NB4 (cell line): ENCODE measurements at regions not wholly inside any gene's neighbourhood (a gene's known extent, or its start where the extent isn't known, plus 50 kb on each side); places are given as distances from the start of the nearest gene placed in this dataset.

Source experiments
- POLR2A ChIP-seq: IDR thresholded peaks from 2 replicates; pipeline ENCODE4 v1.6.1; 2011; ENCODE audit warnings: mild to moderate bottlenecking; ENCODE audit not compliant: insufficient read length; ENCODE audit errors: extremely low read depth
- TF ChIP-seq, protein P1 (sequence below): IDR thresholded peaks from one replicate; pipeline ENCODE4 v1.5.1; 2012; ENCODE audit warnings: low read depth, low read length
- TF ChIP-seq, protein P2 (sequence below): IDR thresholded peaks from 2 replicates; pipeline ENCODE4 v1.6.1; 2011; ENCODE audit warnings: low read depth, low read length

DNA sequence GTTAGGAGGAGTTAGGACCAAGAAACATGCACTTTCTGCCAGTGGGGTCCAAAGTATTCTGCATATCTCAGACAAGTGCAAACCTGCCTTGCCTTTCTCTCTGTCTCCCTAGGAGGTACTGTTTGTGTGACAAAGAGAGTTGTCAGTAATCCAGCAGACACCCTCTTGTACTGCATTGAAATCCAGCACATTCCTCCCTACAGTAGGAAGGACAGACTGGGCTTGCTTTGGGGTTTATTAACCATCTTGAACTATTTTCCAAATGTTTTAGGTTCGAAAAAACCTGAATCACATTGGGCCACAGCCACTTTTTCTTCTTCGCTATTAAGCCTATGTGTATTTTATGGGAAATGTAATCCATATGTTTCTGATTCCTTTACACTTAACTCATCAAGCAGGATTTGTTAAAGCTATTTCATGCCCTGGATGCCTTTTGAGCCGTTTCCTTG, 204.2 kb upstream of the KCNJ16 start:
- TF ChIP-seq, protein P1, sequence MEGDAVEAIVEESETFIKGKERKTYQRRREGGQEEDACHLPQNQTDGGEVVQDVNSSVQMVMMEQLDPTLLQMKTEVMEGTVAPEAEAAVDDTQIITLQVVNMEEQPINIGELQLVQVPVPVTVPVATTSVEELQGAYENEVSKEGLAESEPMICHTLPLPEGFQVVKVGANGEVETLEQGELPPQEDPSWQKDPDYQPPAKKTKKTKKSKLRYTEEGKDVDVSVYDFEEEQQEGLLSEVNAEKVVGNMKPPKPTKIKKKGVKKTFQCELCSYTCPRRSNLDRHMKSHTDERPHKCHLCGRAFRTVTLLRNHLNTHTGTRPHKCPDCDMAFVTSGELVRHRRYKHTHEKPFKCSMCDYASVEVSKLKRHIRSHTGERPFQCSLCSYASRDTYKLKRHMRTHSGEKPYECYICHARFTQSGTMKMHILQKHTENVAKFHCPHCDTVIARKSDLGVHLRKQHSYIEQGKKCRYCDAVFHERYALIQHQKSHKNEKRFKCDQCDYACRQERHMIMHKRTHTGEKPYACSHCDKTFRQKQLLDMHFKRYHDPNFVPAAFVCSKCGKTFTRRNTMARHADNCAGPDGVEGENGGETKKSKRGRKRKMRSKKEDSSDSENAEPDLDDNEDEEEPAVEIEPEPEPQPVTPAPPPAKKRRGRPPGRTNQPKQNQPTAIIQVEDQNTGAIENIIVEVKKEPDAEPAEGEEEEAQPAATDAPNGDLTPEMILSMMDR: no peak
- TF ChIP-seq, protein P2, sequence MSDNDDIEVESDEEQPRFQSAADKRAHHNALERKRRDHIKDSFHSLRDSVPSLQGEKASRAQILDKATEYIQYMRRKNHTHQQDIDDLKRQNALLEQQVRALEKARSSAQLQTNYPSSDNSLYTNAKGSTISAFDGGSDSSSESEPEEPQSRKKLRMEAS: no peak
- no peak for TF ChIP-seq POLR2A
